GM13977 (cell line): ENCODE measurements at regions not wholly inside any gene's neighbourhood (a gene's known extent, or its start where the extent isn't known, plus 50 kb on each side); places are given as distances from the start of the nearest gene placed in this dataset.
"Not testable (repeated sequence)": the region's sequence is repeated elsewhere in the genome, so short reads cannot be mapped to it uniquely, and the experiment has no call there.

Source experiments
- DNase-seq: peaks from one replicate; pipeline ENCODE4 v3.0.0; 2012; ENCODE audit warnings: low spot score
- in situ Hi-C: fragments of 300-500 bp; cut with MboI; formaldehyde crosslinking; loops from one replicate; pipeline ENCODE4 v1.12.0; 2022; ENCODE audit warnings: low sequenced_read_pairs, low pct_unique_long_range_greater_than_20kb, mixed read lengths, inconsistent platforms; ENCODE audit not compliant: unreplicated experiment
- TF ChIP-seq, protein P1 (sequence below): IDR thresholded peaks from 2 replicates; pipeline ENCODE4 v1.5.1; 2012; ENCODE audit warnings: mild to moderate bottlenecking, control low read depth; ENCODE audit not compliant: insufficient read depth; ENCODE audit errors: extremely low read depth, missing control alignments

DNA sequence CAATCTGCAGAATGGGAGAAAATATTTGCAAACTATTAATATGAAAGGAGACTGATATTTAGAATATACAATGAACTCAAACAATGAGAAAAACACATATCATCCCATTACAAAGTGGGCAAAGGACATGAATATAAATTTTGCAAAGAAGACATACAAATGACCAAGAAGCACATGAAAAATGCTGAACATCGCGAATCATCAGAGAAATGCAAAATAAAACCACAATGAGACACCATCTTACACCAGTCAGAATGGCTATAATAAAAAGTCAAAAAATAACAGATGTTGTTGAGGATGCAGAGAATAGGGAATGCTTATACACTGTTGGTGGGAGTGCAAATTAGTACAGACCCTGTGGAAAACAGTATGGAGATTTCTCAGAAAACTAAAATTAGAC, 83.6 kb downstream of the RAP2B start:
- in situ Hi-C loops = no loop called here
- no peak for DNase-seq
- TF ChIP-seq, protein P1, sequence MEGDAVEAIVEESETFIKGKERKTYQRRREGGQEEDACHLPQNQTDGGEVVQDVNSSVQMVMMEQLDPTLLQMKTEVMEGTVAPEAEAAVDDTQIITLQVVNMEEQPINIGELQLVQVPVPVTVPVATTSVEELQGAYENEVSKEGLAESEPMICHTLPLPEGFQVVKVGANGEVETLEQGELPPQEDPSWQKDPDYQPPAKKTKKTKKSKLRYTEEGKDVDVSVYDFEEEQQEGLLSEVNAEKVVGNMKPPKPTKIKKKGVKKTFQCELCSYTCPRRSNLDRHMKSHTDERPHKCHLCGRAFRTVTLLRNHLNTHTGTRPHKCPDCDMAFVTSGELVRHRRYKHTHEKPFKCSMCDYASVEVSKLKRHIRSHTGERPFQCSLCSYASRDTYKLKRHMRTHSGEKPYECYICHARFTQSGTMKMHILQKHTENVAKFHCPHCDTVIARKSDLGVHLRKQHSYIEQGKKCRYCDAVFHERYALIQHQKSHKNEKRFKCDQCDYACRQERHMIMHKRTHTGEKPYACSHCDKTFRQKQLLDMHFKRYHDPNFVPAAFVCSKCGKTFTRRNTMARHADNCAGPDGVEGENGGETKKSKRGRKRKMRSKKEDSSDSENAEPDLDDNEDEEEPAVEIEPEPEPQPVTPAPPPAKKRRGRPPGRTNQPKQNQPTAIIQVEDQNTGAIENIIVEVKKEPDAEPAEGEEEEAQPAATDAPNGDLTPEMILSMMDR = no peak

DNA sequence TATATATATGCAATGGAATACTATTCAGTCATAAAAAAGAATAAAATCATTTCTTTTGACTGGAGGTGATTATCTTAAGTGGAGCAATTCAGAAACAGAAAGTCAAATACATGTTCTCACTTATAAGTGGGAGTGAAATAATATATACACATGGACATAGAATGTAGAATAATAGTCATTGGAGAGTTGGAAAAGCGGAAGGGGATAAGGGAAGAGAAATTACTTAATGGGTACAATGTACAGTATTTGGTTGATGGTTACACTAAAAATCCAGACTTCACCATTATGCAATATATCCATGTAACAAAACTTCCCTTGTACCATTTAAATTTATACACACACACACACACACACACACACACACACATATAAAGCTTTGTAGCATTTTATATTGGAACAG, 84.3 kb downstream of the RAP2B start:
- TF ChIP-seq, protein P1 = no peak
- no peak for DNase-seq
- in situ Hi-C loops = no loop called here

GRCh38 chr3:153246806-153247205, 84.8 kb downstream of the RAP2B start:
- in situ Hi-C loops = no loop called here
- TF ChIP-seq, protein P1 = no peak
- no peak for DNase-seq

DNA sequence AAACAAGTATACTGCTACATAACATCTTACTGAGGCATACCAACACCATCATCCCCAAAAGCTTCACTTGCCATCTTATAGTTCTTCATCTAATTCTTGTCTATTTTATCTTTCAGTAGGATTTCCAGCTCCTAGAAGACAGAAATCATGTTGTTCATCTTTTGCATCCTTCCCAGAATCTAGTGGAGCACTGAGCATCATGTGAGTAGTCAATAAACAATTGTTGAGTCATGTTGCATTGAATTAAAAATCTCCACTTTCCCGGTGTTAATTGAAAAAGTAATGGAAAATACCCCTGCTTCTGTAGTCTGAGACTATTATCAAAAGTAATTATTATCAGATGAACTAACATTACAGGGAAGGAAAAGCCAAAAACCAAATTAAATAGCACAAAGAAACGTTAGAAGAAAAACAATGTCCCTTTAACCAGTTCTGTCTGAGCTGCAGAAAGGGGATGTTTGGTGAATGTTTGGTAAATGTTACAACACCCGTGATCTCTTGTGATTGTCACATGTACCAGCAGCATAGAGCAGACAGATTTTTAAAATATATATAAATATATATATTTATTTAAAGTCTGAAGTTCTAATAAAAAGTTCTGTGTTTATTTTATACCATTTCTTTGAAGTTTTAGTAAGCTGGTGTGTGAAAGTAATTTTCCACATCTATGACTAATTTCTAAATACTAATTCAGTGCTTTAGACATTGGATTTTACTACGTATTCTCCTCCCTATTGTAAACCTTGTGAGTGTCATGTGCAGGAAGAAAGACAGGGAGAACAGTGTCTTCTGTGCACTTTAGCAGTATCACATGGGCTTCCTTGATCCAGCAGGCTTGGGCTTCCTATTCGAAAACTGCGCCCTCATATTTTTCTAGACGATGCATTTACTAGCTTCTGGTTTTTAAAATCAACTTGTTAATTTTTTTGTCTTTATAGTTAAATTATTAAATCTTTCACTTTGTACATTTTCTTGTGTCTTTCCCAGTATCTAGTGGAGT, 85.6 kb downstream of the RAP2B start:
- TF ChIP-seq, protein P1 = no peak
- no peak for DNase-seq
- in situ Hi-C loops = no loop called here

- DNase-seq, in situ Hi-C loops: not testable (repeated sequence)
Observed at GRCh38 chr3:153248835-153249234, 86.8 kb downstream of the RAP2B start.

DNA sequence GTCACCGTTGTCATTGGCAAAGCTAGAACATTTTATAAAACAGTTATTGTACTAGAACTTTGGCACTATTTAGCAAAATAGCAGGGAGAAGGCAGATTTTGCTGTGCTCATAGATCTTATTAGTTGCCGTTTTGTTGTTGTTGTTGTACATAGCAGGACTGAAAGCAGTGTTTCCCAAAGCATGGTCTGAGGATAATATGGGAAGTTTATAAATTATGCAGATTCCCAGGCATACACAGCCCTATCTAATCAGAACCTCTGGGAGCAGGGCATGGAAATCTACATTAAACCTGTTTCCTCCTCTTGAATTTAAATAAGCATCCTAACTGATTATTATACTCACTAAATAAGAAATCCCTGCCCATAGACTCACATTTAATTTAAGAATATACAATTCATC, 87.9 kb downstream of the RAP2B start:
- TF ChIP-seq, protein P1 = no peak
- in situ Hi-C loops = no loop called here
- DNase-seq = no peak

DNA sequence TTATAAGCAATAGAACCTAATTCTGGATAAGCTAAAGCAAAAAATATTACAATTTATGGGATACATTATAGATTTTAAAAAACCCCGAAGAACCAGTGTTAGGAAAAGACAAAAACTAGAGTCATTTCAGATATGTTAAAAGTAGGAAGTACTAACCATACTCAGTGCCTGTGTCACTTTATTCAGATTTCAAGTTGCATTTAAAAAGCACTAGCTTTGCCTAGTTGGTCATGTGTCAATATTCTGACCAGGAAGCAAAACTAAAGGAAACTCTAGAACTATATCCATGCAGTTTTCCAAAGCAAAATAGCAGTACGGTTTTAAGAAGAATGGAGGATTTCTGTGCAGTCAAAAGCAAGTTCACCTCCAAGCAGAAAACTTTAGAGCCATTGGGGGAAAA, 88.4 kb downstream of the RAP2B start:
- in situ Hi-C loops = no loop called here
- no peak for DNase-seq
- TF ChIP-seq, protein P1 = no peak
